ENCODE measurements at regions not wholly inside any gene's neighbourhood (a gene's known extent, or its start where the extent isn't known, plus 50 kb on each side); places are given as distances from the start of the nearest gene placed in this dataset.
"Not testable (repeated sequence)": the region's sequence is repeated elsewhere in the genome, so short reads cannot be mapped to it uniquely, and the experiment has no call there.

GRCh38 chr15:79728867-79729266 is 167.9 kb downstream of the MTHFS start:
- no peak overlapping the region for H3K27ac Mint-ChIP-seq
- no peaks in the 10 kb centered on the region for H3K36me3 Mint-ChIP-seq (ENCODE audit: low read depth)
- peaks cover 3% of the 10 kb centered on the region for H3K27me3 Mint-ChIP-seq (ENCODE audit: low read depth)
- H3K4me1 Mint-ChIP-seq: no peaks in the 10 kb centered on the region
- peaks cover 6% of the 10 kb centered on the region for H3K9me3 Mint-ChIP-seq
- no peak for TF ChIP-seq CTCF (IDR thresholded peaks at IDR 0.05; ENCODE audit: unreplicated experiment in 3 of 3)
- no peak overlapping the region for H3K4me3 Mint-ChIP-seq

GRCh38 chr15:79736435-79737000 is 160.3 kb downstream of the MTHFS start:
- no peak overlapping the region for H3K4me3 Mint-ChIP-seq
- no peaks in the 10 kb centered on the region for H3K36me3 Mint-ChIP-seq (ENCODE audit: low read depth)
- TF ChIP-seq CTCF (IDR thresholded peaks at IDR 0.05; ENCODE audit: unreplicated experiment in 3 of 3): no peak
- H3K27ac Mint-ChIP-seq: peak overlapping the region in 1 of 3 experiments; percentile 12
- no peaks in the 10 kb centered on the region for H3K4me1 Mint-ChIP-seq
- no peaks in the 10 kb centered on the region for H3K27me3 Mint-ChIP-seq (ENCODE audit: low read depth)
- peaks cover 5% of the 10 kb centered on the region for H3K9me3 Mint-ChIP-seq

GRCh38 chr15:79738143-79738542 is 158.7 kb downstream of the MTHFS start:
- no peaks in the 10 kb centered on the region for H3K27me3 Mint-ChIP-seq (ENCODE audit: low read depth)
- TF ChIP-seq CTCF (IDR thresholded peaks at IDR 0.05; ENCODE audit: unreplicated experiment in 3 of 3): no peak
- H3K4me3 Mint-ChIP-seq: no peak overlapping the region
- no peaks in the 10 kb centered on the region for H3K4me1 Mint-ChIP-seq
- H3K9me3 Mint-ChIP-seq: peaks cover 5% of the 10 kb centered on the region
- no peaks in the 10 kb centered on the region for H3K36me3 Mint-ChIP-seq (ENCODE audit: low read depth)
- no peak overlapping the region for H3K27ac Mint-ChIP-seq

- Mint-ChIP-seq H3K27ac (no peak overlapping the region), H3K4me3 (no peak overlapping the region), H3K4me1 (no peaks in the 10 kb centered on the region), H3K36me3 (ENCODE audit: low read depth) (no peaks in the 10 kb centered on the region), H3K9me3 (peaks cover 5% of the 10 kb centered on the region), H3K27me3 (ENCODE audit: low read depth) (no peaks in the 10 kb centered on the region)
- no peak for TF ChIP-seq CTCF (IDR thresholded peaks at IDR 0.05; ENCODE audit: unreplicated experiment in 3 of 3)
Measured at GRCh38 chr15:79740561-79740960, 156.3 kb downstream of the MTHFS start.

GRCh38 chr15:79743032-79743431 is 153.8 kb downstream of the MTHFS start:
- Mint-ChIP-seq H3K27ac (no peak overlapping the region), H3K9me3 (peaks cover 4% of the 10 kb centered on the region), H3K4me1 (no peaks in the 10 kb centered on the region), H3K4me3 (no peak overlapping the region), H3K36me3 (ENCODE audit: low read depth) (no peaks in the 10 kb centered on the region), H3K27me3 (ENCODE audit: low read depth) (no peaks in the 10 kb centered on the region)
- no peak for TF ChIP-seq CTCF (IDR thresholded peaks at IDR 0.05; ENCODE audit: unreplicated experiment in 3 of 3)

GRCh38 chr15:79744485-79744884 is 152.3 kb downstream of the MTHFS start:
- H3K4me3 Mint-ChIP-seq; H3K4me1 Mint-ChIP-seq; H3K27me3 Mint-ChIP-seq (ENCODE audit: low read depth); H3K9me3 Mint-ChIP-seq; H3K36me3 Mint-ChIP-seq (ENCODE audit: low read depth); H3K27ac Mint-ChIP-seq: not testable (repeated sequence)
